CD8-positive, alpha-beta memory T cell (primary cell): ENCODE measurements at regions not wholly inside any gene's neighbourhood (a gene's known extent, or its start where the extent isn't known, plus 50 kb on each side); places are given as distances from the start of the nearest gene placed in this dataset.

Experiments used
- CTCF ChIA-PET: fragments of 350-600 bp; sonication (Branson Sonifier 250); formaldehyde crosslinking; loops from one replicate; lab custom pipeline; 2021; ENCODE audit warnings: antibody characterized with exemption; lab: Charles Lee
- POLR2A ChIA-PET: fragments of 350-600 bp; sonication (Branson Sonifier 250); formaldehyde crosslinking; loops from one replicate; lab custom pipeline; 2021; ENCODE audit warnings: antibody characterized with exemption; lab: Charles Lee
- DNase-seq, 5 donors: peaks; one replicate each; pipeline versions ENCODE4 v3.0.0 to v3.0.0-alpha.2; 2020 to 2022; ENCODE audit warnings: mixed read lengths in 1 of 5
- H3K27ac ChIP-seq: one replicate; pipeline ENCODE4 v1.7.0; 2013; ENCODE audit warnings: low read depth, mild to moderate bottlenecking, low read length, moderate library complexity
- H3K27me3 ChIP-seq: 2 replicates; pipeline ENCODE4 v1.7.0; 2013; ENCODE audit warnings: low read length, mild to moderate bottlenecking; ENCODE audit not compliant: insufficient read depth, poor library complexity, severe bottlenecking
- H3K36me3 ChIP-seq: 2 replicates; pipeline ENCODE4 v1.7.0; 2013; ENCODE audit warnings: mild to moderate bottlenecking, low read length, moderate library complexity; ENCODE audit not compliant: insufficient read depth
- H3K4me1 ChIP-seq: 2 replicates; pipeline ENCODE4 v1.7.0; 2013; ENCODE audit warnings: mild to moderate bottlenecking, low read length, moderate library complexity; ENCODE audit not compliant: insufficient read depth
- H3K4me3 ChIP-seq: 2 replicates; pipeline ENCODE4 v1.7.0; 2013; ENCODE audit warnings: mild to moderate bottlenecking, low read length
- H3K9me3 ChIP-seq: 2 replicates; pipeline ENCODE4 v1.7.0; 2013; ENCODE audit warnings: mild to moderate bottlenecking, low read length
- H3K27ac Mint-ChIP-seq, 8 donors: one replicate each; pipeline ENCODE4 v1.8.0; 2020 to 2021; ENCODE audit warnings: mixed read lengths in 8 of 8, mild to moderate bottlenecking in 6 of 8, inconsistent platforms in 3 of 8, moderate library complexity in 3 of 8
- H3K27me3 Mint-ChIP-seq, 2 donors: one replicate each; pipeline ENCODE4 v1.8.0; 2020 to 2021; ENCODE audit warnings: mixed read lengths in 2 of 2, mild to moderate bottlenecking in 1 of 2, moderate library complexity in 1 of 2
- H3K36me3 Mint-ChIP-seq, 3 donors: one replicate each; pipeline ENCODE4 v1.8.0; 2020 to 2021; ENCODE audit warnings: mixed read lengths in 3 of 3, inconsistent platforms in 1 of 3, mild to moderate bottlenecking in 1 of 3
- H3K4me1 Mint-ChIP-seq, 3 donors: one replicate each; pipeline ENCODE4 v1.8.0; 2020 to 2021; ENCODE audit warnings: mixed read lengths in 3 of 3, inconsistent platforms in 1 of 3, mild to moderate bottlenecking in 1 of 3
- H3K4me3 Mint-ChIP-seq, 7 donors: one replicate each; pipeline ENCODE4 v1.8.0; 2020 to 2021; ENCODE audit warnings: mixed read lengths in 7 of 7, mild to moderate bottlenecking in 6 of 7, moderate library complexity in 4 of 7, inconsistent platforms in 2 of 7
- H3K9me3 Mint-ChIP-seq, 5 donors: one replicate each; pipeline ENCODE4 v1.8.0; 2020 to 2022; ENCODE audit warnings: mixed read lengths in 5 of 5, mild to moderate bottlenecking in 3 of 5, moderate library complexity in 2 of 5, inconsistent platforms in 1 of 5

DNA sequence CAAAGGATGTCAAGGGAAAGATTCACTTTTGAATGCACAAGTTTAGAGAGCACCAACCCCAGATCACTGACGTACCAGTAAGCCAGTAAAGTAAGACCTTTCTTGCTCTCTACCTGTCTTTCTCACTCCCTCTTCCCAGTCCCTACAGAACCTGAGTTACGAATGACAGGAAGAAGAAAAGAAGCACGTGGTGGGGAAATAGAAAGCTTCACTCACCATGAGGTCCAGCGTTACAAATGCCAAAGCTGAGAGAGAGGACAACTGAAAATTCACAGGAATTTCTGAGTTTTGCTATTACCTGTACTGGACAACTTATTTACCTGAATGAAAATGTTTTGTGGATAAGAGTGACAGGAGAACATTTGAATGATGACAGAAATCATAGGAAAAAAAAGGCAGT, 133.2 kb upstream of the GBE1 start:
- no peaks in the 10 kb centered on the region for H3K36me3 Mint-ChIP-seq
- CTCF ChIA-PET, result no interaction called here
- no peak for DNase-seq

DNA sequence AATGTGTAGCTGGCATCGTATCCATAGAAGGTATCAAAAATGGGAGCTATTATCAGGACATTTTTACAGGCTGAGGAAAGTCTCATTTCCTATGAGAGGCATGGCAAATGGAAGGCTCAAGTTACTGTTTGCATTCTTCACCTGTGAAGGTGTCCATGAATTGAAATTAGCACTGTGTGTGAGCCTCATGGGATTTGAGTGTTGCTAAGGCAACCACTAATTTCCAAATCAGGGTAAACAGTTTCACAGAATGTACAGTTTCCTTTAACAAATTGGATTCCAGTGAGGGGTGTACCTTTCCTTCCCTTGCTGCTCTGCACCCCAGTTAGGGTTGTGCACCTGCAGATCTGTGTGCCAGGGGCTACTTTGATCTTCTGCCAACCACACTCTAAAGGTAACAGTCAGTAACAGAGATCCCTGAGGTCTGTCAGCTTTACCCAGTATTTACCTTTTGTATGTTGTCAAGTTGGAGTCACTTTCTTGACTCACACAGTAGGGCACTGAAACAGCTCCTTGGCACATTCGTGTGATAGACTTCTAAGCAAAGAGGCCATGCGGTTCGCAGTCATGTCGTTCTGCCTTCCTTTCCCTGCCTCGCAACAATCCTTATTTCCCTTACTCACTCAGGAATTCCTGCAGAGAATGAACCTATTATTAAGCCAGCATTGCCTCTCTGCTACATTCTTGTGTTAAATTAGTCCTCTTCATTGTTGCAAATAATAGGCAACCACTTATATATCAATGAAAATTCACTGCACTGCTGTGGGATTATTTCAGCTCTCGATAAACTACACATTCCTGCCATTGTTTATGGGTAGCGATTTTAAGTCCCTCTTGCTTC, 129.8 kb upstream of the GBE1 start:
- Mint-ChIP-seq H3K9me3 (no peaks in the 10 kb centered on the region), H3K27ac (no peak overlapping the region), H3K27me3 (peaks cover 0 to 2% of the 10 kb centered on the region in 2 donors), H3K36me3 (no peaks in the 10 kb centered on the region), H3K4me1 (no peaks in the 10 kb centered on the region), H3K4me3 (no peak overlapping the region)
- Histone ChIP-seq H3K4me1 (no peaks in the 10 kb centered on the region), H3K9me3 (no peaks in the 10 kb centered on the region), H3K27ac (no peak overlapping the region), H3K36me3 (no peaks in the 10 kb centered on the region), H3K4me3 (no peak overlapping the region), H3K27me3 (no peaks in the 10 kb centered on the region)
- DNase-seq, result no peak
- ChIA-PET POLR2A (no interaction called here), CTCF (no interaction called here)

More for the DNA sequence above, 133.2 kb upstream of the GBE1 start:
- H3K4me3 Mint-ChIP-seq, result no peak overlapping the region
- H3K4me1 Mint-ChIP-seq, result no peaks in the 10 kb centered on the region
- peaks cover 0 to 2% of the 10 kb centered on the region in 2 donors for H3K27me3 Mint-ChIP-seq
- Histone ChIP-seq H3K4me1 (no peaks in the 10 kb centered on the region), H3K27ac (no peak overlapping the region), H3K27me3 (no peaks in the 10 kb centered on the region), H3K4me3 (no peak overlapping the region), H3K9me3 (no peaks in the 10 kb centered on the region), H3K36me3 (no peaks in the 10 kb centered on the region)
- POLR2A ChIA-PET, result no interaction called here
- H3K9me3 Mint-ChIP-seq, result no peaks in the 10 kb centered on the region
- H3K27ac Mint-ChIP-seq, result no peak overlapping the region

- no peaks in the 10 kb centered on the region for H3K27me3 ChIP-seq
- Mint-ChIP-seq H3K4me3 (no peak overlapping the region), H3K4me1 (no peaks in the 10 kb centered on the region), H3K9me3 (no peaks in the 10 kb centered on the region), H3K27me3 (no peaks in the 10 kb centered on the region), H3K36me3 (no peaks in the 10 kb centered on the region), H3K27ac (no peak overlapping the region)
- CTCF ChIA-PET, result no interaction called here
- H3K27ac ChIP-seq, result no peak overlapping the region
- POLR2A ChIA-PET, result no interaction called here
- H3K4me3 ChIP-seq, result no peak overlapping the region
- H3K36me3 ChIP-seq, result no peaks in the 10 kb centered on the region
- no peaks in the 10 kb centered on the region for H3K4me1 ChIP-seq
- H3K9me3 ChIP-seq, result no peaks in the 10 kb centered on the region
- no peak for DNase-seq
Measured at GRCh38 chr3:81888914-81889557, 127.6 kb upstream of the GBE1 start.

GRCh38 chr3:81887448-81887847, 126.0 kb upstream of the GBE1 start:
- Histone ChIP-seq H3K4me1 (no peaks in the 10 kb centered on the region), H3K36me3 (no peaks in the 10 kb centered on the region), H3K27ac (no peak overlapping the region), H3K9me3 (no peaks in the 10 kb centered on the region), H3K4me3 (no peak overlapping the region), H3K27me3 (no peaks in the 10 kb centered on the region)
- Mint-ChIP-seq H3K4me3 (no peak overlapping the region), H3K27ac (no peak overlapping the region), H3K4me1 (no peaks in the 10 kb centered on the region), H3K9me3 (no peaks in the 10 kb centered on the region), H3K36me3 (no peaks in the 10 kb centered on the region), H3K27me3 (no peaks in the 10 kb centered on the region)
- ChIA-PET POLR2A (no interaction called here), CTCF (no interaction called here)
- DNase-seq, result no peak

DNA sequence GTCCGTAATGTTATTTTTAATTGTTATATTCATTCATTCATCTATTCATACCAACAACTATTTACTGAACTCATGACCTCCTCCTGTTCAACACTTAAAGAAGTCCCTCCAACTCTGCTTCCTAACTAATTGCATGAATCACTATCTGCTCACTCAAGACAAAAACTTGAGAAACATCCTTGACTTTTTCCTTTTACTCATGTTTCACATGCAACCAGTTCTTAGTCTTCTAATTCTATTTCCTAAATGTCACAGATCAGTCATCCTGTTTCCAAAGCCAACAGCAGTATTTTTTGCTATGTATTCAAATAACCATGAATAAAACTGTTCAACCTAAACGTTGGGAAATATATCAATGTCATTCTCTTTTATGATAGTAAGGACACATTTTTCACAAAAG, 124.6 kb upstream of the GBE1 start:
- Histone ChIP-seq H3K9me3 (no peaks in the 10 kb centered on the region), H3K4me3 (no peak overlapping the region), H3K36me3 (no peaks in the 10 kb centered on the region), H3K27ac (no peak overlapping the region), H3K27me3 (no peaks in the 10 kb centered on the region), H3K4me1 (no peaks in the 10 kb centered on the region)
- Mint-ChIP-seq H3K4me1 (no peaks in the 10 kb centered on the region), H3K4me3 (no peak overlapping the region), H3K36me3 (no peaks in the 10 kb centered on the region), H3K27me3 (no peaks in the 10 kb centered on the region), H3K9me3 (peaks cover 0 to 3% (median 0%) of the 10 kb centered on the region in 5 donors), H3K27ac (no peak overlapping the region)
- ChIA-PET CTCF (no interaction called here), POLR2A (no interaction called here)
- no peak for DNase-seq

DNA sequence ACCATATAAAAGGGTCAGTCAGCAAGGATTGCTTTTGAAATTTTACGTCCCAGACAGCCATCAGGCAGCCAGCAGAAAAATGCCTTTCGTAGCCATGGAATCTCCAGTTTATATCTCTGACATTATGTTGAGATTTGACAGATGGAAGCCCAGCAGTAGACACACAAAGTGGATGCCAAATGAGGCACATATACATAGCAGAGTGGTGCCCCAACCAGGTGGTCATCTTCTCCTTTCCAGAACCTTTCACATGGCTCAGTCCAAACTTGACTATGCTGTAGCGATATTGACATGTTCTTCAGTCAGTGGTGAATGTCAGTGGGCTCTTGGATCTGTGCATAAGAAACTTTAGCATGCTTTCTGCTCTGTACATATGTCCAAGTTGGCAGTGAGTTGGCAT, 123.3 kb upstream of the GBE1 start:
- no peaks in the 10 kb centered on the region for H3K36me3 Mint-ChIP-seq

DNA sequence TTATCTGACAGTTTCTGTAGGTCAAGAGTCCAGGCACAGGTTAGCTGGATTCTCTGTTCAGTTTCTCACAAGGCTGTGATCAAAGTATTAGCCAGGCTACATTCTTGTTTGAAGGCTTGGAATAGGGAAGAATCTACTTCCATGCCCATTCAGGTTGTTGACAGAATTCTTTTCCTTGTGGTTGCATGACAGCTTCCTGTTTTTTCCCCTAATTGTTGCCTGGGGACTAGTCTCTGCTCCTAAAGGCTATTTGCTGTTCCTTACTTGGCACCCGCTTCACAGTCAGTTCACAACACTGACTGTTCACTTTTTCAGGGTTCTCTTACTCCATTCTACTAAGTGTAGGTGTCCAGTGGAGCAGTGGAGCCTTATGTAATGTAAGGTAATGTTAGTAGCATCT, 115.4 kb upstream of the GBE1 start:
- CTCF ChIA-PET, result no interaction called here
- no peak for DNase-seq
- POLR2A ChIA-PET, result no interaction called here

More for the DNA sequence above, 123.3 kb upstream of the GBE1 start:
- no peaks in the 10 kb centered on the region for H3K27me3 Mint-ChIP-seq
- CTCF ChIA-PET, result no interaction called here
- POLR2A ChIA-PET, result no interaction called here
- Histone ChIP-seq H3K4me1 (no peaks in the 10 kb centered on the region), H3K27me3 (no peaks in the 10 kb centered on the region), H3K27ac (no peak overlapping the region), H3K4me3 (no peak overlapping the region), H3K9me3 (no peaks in the 10 kb centered on the region), H3K36me3 (no peaks in the 10 kb centered on the region)
- peaks cover 0 to 5% (median 0%) of the 10 kb centered on the region in 5 donors for H3K9me3 Mint-ChIP-seq
- no peak overlapping the region for H3K27ac Mint-ChIP-seq
- DNase-seq, result no peak
- H3K4me1 Mint-ChIP-seq, result no peaks in the 10 kb centered on the region
- H3K4me3 Mint-ChIP-seq, result no peak overlapping the region

GRCh38 chr3:81874738-81875137, 113.3 kb upstream of the GBE1 start:
- ChIA-PET POLR2A (no interaction called here), CTCF (no interaction called here)
- no peaks in the 10 kb centered on the region for H3K27me3 Mint-ChIP-seq
- H3K4me1 Mint-ChIP-seq, result no peaks in the 10 kb centered on the region
- no peak overlapping the region for H3K27ac Mint-ChIP-seq
- H3K9me3 ChIP-seq, result no peaks in the 10 kb centered on the region
- no peaks in the 10 kb centered on the region for H3K4me1 ChIP-seq
- no peak for DNase-seq
- no peak overlapping the region for H3K27ac ChIP-seq
- no peak overlapping the region for H3K4me3 ChIP-seq
- no peaks in the 10 kb centered on the region for H3K27me3 ChIP-seq
- no peak overlapping the region for H3K4me3 Mint-ChIP-seq
- H3K9me3 Mint-ChIP-seq, result peaks cover 0 to 2% (median 0%) of the 10 kb centered on the region in 5 donors
- H3K36me3 ChIP-seq, result no peaks in the 10 kb centered on the region
- no peaks in the 10 kb centered on the region for H3K36me3 Mint-ChIP-seq

More for the DNA sequence above, 115.4 kb upstream of the GBE1 start:
- H3K4me3 Mint-ChIP-seq, result no peak overlapping the region
- H3K27me3 Mint-ChIP-seq, result no peaks in the 10 kb centered on the region
- peaks cover 0 to 5% (median 0%) of the 10 kb centered on the region in 5 donors for H3K9me3 Mint-ChIP-seq
- Histone ChIP-seq H3K27ac (no peak overlapping the region), H3K9me3 (no peaks in the 10 kb centered on the region), H3K4me1 (no peaks in the 10 kb centered on the region), H3K4me3 (no peak overlapping the region), H3K27me3 (no peaks in the 10 kb centered on the region), H3K36me3 (no peaks in the 10 kb centered on the region)
- H3K27ac Mint-ChIP-seq, result no peak overlapping the region
- H3K36me3 Mint-ChIP-seq, result no peaks in the 10 kb centered on the region
- no peaks in the 10 kb centered on the region for H3K4me1 Mint-ChIP-seq
